Femur (tissue), 1 donor: ENCODE measurements at regions not wholly inside any gene's neighbourhood (a gene's known extent, or its start where the extent isn't known, plus 50 kb on each side); places are given as distances from the start of the nearest gene placed in this dataset.
A peak's percentile ranks its signal among the peaks of the same experiment; 100 is the strongest.

Experiments
- DNase-seq: peaks from one replicate; pipeline ENCODE4 v3.0.0-alpha.2; 2017

DNA sequence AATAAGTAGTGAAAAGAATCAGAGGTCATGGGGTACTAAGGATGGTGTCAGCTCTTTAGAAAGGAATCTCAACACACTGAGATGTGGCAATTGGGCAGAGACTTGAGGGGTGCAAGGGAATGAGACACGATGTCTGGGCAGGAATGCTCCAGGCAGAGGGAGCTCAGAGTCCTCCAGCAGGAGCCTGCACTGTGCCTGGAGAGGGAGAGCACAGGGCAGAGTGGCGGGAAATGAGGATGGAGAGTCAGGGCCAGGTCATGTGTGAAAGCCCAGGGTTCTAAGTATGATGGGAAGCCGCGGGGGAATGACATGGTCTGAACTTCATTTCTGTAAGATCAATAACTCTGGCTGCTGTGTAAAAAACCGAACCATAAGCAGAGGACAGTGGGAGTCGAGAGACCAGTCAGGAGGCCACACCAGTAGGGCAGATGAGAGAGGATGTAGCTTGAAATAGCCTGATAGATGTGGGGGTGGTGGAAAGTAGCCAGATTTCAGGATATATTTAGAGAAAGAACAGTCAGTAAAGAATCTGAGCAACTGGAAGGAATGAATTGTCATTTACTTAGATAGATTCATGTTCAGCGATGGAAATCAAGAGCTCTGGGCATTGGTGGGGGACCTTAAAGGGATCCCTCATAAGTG lies 133.4 kb upstream of the DTNBP1 start:
- peak; percentile 22 for DNase-seq

DNA sequence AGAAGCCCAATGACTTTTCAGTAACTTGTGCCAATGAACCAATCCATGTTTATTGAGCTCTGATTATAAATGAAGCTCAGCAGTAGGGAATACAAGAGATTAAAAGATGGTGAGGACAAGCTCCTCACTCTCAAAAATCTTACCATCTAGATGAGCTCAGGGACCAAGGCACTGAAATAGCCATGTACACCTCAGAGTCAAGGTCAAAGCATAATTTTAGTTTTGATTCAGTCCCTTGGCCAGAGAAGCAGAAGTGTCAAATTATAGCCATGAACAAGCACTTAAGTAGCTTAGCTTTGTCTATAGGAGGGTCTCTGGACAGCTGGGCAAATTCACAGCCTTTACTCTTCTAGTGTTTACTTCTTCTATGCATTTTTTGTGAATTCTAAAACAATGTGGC lies 131.0 kb upstream of the DTNBP1 start:
- no peak for DNase-seq

DNA sequence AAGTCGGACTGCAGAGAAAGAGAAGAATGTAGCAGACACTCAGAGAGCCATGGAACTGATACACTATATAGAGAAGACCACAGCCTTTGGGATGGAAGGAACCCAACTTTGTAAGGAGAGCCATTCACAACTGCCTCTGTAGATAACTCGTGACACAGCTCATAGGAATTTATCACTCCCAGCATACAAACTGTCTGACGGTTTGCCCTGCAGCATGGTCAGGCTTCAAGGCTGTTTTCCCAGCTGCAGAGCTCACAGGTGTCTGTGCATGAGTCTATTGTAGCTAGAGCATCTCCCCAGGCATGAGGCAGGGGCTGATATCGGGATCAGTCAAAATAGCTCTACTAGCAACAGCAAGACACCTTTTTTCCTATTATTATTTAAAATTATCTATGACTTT lies 130.5 kb upstream of the DTNBP1 start:
- peak; percentile 27 for DNase-seq

DNA sequence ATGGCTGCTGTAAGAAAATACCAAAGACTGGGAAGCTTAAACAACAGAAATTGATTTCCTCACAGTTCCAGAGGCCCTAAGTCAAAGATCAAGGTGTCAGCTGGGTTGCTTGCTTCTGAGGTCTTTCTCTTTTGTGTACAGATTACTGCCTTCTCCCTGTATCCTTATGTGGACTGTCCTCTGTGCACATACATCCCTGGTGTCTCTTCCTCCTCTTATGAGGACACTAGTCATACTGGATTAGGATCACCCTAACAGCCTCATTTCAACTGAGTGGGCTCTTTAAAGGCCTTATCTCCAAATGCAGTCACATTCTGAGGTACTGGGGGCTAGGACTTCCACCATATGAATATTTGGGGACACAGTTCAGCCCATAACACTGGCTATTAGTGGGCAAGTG lies 130.0 kb upstream of the DTNBP1 start:
- no peak for DNase-seq

GRCh38 chr6:15791448-15792181 lies 128.8 kb upstream of the DTNBP1 start:
- peak; percentile 44 for DNase-seq

GRCh38 chr6:15790116-15790515 lies 127.3 kb upstream of the DTNBP1 start:
- no peak for DNase-seq

GRCh38 chr6:15786846-15787245 lies 124.0 kb upstream of the DTNBP1 start:
- DNase-seq: no peak

DNA sequence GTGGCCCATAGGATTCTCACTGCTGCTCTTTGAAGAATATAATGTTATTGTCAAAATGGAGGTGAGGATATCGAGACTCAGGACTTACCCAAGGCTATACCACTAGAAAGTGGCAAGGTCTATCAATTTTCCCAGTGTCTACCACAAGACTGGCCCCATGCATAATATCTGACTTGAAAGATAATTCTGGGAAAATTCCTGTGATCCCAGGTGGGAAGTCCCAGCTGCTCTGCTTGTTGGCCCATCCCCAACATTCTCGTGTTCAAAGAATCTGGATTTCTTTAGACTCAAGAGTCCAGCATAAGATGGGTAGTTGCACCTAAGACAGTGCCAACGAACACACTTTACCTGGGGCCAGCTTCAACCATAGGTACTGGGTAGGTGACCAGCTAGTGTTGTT lies 120.7 kb upstream of the DTNBP1 start:
- no peak for DNase-seq

DNA sequence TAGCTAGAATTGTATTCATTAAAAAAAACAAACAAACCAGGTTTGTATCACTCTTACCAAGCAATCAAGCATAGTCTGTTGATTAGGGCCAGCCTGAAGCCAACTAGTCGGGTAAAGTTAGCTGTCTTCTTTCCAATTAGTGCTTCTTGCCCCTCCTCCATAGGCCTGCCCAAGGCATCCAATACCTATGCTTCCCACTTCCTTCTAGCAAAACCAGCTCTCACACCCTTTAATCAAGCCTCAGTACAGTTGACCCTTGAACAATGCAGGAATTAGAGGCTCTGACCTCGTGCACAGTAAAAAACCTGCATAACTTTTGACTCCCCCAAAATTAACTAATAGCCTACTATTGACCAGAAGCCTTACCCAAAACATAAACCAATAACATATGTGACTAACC lies 119.1 kb upstream of the DTNBP1 start:
- DNase-seq: no peak

DNA sequence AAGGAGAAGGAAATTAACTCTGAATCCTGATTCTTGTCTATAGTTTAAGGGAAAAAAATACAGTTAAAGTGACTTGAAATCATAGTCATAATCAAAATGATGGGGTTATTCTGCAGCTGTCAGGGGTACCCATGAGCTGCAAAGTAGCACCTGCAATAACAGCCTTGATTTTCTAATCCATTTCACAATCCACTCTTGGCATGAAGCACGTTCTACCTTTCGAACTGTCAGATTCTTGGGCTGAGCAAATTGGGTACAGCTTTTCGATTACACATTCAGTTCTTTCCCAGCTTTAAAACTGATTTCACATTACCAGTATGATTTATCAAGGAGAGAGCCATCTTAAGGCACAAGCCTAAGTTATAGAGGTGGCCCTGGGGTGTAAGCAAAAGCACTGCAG lies 118.5 kb upstream of the DTNBP1 start:
- no peak for DNase-seq

DNA sequence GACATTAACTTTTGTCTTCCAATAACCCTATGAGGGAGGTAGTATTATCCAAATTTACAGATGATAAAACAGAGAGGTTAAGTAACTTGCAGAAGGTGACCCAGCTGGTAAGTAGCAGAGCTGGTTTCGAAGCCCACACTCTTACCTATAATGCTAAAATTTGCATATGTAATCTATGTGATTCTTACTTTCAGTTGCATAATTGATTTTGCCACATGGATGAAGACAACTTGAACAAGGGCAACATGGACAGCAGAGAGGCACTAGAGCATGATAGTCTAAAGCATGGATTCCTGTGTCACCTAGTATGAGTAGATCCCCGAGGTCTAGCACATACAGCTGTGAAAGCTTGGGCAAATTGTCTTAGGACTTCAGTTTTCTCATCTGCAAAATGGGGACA lies 117.6 kb upstream of the DTNBP1 start:
- DNase-seq: no peak

DNA sequence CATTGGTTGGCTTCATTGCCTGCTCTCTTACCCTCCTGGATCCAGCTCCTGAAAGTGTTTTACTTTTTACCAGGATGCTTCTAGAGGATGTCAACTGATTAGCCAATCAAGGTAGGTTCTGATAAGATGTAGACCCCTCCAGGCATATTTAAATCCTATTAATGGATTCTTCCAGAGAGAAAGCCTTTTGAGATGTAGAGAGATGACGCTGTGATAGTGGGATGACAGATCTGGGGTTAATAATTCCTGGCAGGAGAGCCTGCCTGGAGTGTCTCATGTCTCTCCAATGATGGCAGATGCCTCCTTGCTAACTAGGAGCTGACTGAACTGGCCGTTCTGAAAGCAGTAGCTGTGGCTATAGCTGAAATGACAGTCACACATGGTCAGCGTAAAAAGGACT lies 116.9 kb upstream of the DTNBP1 start:
- no peak for DNase-seq

GRCh38 chr6:15776458-15776980 lies 113.7 kb upstream of the DTNBP1 start:
- DNase-seq: no peak

DNA sequence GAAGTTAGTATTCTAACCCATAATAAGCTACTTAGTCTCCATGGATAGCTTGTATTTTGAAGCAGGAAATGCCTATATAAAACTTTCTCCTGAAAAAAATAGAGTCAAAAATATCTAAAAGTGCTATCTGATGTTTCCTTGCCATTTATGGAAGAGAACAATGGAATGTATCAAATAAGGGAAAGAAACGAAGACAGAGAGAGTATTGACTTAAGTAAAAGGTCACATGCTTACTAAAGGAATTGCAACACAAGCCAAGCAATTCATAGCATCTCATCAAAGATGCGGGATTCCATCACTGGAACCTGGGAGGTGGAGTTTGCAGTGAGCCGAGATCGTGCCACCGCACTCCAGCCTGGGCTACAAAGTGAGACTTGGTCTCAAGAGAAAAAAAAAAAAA lies 112.9 kb upstream of the DTNBP1 start:
- DNase-seq: no peak

DNA sequence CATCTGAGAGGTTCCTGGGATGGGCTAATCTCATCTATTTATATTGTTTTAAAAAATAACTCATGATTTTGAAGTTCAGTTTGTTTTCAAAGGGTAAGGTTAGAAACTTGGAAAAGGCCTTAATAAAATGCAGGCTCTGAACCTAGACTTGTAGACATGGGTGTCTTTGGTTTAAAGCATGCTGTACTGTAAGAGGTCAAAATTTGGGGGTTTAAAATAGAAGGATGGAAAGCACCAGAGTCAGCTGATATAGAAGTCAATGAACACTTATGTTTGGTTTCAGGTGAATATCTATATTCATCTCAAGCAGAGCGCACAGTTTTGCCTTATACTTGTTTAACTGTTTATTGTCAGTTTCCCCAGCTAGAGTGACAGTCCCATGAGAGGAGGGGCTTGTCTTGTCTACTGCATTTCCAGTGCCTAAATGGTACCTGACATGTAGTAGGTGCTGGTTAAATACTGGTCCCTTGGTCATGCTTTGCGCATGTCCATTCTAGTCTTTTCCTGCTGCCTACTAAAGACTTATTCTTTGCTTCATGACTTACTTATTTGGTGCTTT lies 112.3 kb upstream of the DTNBP1 start:
- DNase-seq: no peak

DNA sequence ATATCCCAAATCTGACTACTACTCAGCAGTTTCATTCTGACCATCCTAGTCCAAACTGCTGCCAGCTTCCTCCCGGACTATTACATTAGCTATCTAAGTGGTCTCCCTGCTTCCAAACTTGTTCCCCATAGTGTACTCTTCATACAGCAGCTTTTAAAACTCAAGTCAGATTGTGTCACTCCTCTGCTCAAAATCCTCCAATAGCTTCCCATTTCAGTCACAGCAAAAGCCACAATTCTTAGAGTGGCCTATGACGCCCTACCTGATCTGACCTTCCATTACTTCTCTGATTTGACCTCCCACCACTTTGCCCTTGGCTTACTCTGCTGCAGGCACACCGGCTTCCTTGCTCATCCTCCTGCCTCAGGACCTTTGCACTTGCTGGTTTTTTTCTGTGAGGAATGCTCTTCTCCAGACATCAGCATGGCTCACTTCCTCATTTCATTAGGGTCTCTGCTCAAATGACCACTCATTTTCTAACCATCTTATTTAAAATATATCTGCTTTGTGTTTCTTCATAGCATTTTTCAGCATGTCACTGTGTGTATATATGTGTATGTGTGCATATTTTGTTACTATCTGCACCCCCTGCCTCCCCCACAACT lies 111.1 kb upstream of the DTNBP1 start:
- DNase-seq: no peak

DNA sequence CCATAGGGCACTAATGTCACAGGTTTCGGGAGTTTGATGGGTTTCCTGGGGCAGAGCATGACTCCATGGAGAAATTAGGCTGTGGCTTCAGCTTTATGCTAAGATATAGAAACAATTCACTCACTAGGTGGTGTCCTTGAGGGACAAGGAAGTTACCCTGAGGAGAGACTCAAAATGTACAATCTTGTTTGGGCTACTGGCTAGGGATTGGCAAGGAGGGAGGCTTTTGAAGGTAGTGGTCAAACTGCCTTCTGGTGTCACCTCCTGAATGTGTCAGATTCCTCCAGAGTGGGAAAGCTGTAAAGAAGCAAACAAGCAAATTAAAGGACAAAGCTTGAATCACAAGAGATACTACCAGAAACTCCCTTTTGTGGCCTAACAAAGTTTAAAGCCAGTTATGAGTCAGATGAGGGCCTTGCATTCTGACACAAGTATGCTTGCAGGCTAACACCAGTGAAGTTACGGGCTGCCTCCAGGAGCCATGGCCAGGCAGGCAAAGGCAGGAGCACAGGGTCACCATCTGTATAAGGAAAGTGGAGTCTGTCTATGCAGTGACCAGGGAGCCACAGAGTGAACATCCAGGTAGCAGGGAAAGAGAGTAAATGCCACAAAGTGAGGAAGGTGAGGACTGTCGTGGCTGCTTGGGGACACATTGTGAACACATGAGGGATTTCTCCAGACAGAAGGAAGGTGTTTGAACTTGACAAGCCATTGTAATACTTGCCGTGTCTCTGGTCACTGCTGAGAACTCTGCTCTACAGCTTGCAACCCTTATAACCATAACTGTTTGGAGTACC lies 107.7 kb upstream of the DTNBP1 start:
- DNase-seq: no peak

DNA sequence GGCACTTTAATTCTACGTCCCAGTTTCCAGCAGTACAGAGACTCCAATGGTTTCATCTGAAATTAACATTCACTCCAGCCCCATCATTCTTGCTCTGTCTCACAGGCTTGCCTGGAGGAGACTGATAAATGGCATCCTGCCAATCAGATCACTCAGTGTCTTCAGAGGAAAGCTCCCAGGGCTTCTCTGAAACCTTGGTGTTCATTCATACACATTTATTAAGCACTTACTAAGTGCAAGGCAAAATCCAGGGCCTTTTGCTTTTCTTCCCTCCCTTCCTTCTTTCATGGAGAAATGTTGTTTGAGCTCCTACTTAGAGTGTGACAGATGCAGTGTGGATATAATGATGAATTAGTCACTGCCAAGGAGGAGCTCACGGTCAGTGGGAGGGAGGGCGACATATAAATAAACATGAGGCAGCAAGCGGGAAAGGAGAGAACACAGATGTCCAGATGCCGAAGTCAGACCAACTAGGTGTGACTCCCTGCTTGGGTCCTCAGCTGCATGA lies 106.7 kb upstream of the DTNBP1 start:
- no peak for DNase-seq

DNA sequence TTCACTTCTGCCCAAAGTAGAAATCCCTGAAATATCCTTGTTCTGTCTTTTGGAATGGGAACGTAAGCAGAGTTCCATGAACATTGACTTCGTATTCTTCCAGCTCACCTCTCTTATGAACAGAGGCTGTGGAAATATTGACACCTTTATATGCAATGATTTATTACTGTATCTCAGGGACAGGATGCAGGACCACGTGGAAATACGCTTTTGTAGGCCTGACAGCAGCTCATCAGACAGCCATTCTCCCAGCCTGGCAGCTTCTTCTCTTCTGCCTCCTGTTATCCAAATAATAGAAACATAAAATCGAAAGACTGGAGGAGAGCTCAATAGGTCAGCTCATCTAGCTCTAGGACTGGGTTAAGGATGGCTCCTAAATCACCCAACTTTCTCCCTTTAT lies 106.2 kb upstream of the DTNBP1 start:
- no peak for DNase-seq

DNA sequence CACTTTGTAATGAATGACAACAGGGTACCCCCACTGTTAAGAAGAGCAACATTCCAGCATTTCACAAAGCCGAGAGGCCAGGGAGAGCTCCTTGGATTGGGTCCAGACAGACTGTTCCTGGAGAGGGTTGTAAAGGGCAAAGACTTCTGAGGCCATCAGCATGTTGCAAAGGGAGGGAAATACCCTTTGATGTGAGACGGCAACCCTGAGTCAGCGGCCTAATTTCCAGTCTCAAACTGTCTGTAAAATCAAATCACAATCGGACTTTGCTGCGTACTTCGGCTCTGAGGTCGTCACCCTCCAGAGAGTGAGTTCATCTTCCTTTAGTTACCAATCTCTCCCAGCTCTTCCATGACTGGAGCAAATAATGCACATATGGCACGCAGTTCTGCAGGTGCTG lies 101.0 kb upstream of the DTNBP1 start:
- DNase-seq: no peak

GRCh38 chr6:15763364-15763763 lies 100.5 kb upstream of the DTNBP1 start:
- no peak for DNase-seq

DNA sequence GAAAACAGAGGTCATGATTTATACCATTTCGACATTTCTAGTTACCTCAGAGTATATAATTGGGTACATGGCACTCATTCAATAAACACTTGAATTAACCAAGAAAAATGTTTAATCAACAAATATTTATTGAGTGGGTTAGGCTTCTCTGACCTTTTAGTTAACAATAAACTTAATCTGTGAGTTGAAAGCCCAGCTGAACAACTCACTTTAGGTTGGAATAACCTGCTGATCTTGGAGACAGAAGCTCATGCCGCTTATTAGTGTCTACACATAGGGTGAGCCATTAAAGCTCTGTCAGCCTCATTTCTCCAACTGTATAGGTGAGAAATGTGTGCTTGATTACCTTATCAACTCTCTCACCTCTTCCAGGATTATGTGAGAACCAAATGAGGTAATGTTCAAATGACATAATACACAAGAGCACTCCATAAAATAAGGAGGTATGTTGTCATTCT lies 98.2 kb upstream of the DTNBP1 start:
- no peak for DNase-seq
